ENCODE measurements at regions not wholly inside any gene's neighbourhood (a gene's known extent, or its start where the extent isn't known, plus 50 kb on each side); places are given as distances from the start of the nearest gene placed in this dataset.

DNA sequence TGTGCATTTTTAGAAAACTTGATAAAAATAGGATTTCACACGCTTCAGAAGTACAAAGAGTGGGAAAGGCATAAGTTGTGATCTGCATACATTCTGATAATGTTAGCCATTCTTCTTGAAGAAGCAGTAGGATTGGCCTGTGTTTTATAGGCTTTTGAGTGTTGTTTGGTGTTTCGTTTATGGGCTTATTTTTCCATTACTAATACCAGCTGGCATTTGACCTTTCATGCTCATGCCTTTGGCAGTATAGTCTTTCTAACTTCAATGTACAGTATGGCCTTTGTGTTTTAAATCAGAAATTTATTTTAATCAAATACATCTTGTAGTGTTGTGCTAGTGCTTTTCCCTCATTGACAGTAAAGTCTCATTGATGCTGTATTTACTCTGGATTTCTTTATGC, 51.5 kb upstream of the SLC4A4 start:
- Histone ChIP-seq H3K36me3 (ENCODE audit: control insufficient read depth in 2 of 2, extremely low read depth in 1 of 2, insufficient read depth in 2 of 2, low read length in 2 of 2) (no peaks in the 10 kb centered on the region), H3K9me1 (replicated peaks; ENCODE audit: control insufficient read depth, extremely low read depth, insufficient read depth, low read length) (no peaks in the 10 kb centered on the region), H2AFZ (ENCODE audit: low read depth, low read length) (no peak overlapping the region), H3K79me2 (ENCODE audit: control insufficient read depth, insufficient read depth, low read length) (no peaks in the 10 kb centered on the region), H3K27ac (ENCODE audit: insufficient read depth, low read depth, low read length) (no peak overlapping the region), H3K4me3 (replicated peaks in 1 of 3; ENCODE audit: insufficient read depth in 1 of 3, low read depth in 1 of 3, low read length in 3 of 3) (no peak overlapping the region), H3K27me3 (ENCODE audit: control insufficient read depth in 2 of 2, insufficient read depth in 2 of 2, low read length in 2 of 2) (no peaks in the 10 kb centered on the region), H4K20me1 (replicated peaks; ENCODE audit: control insufficient read depth, extremely low read depth, insufficient read depth, low read length) (no peaks in the 10 kb centered on the region), H3K9ac (replicated peaks; ENCODE audit: extremely low read depth, insufficient read depth, low read length) (no peak overlapping the region), H3K4me1 (ENCODE audit: control insufficient read depth, extremely low read depth, insufficient read depth, low read length) (no peaks in the 10 kb centered on the region), H3K9me3 (replicated peaks; ENCODE audit: control insufficient read depth, insufficient read depth, low read length) (no peaks in the 10 kb centered on the region), H3K4me2 (ENCODE audit: insufficient read depth, low read length) (no peak overlapping the region)
- FAIRE-seq = no peak
- intact Hi-C loops (cut with micrococcal nuclease) = no loop called here
- no TSS peak for BruUV-seq (replicated peaks)
- ChIA-PET POLR2A (no interaction called here), CTCF (no interaction called here)
- TF ChIP-seq GATA2 (IDR thresholded peaks at IDR 0.05; ENCODE audit: insufficient read depth, insufficient read length, low read depth, low read length) (no peak), MAX (IDR thresholded peaks at IDR 0.05; ENCODE audit: insufficient read depth, insufficient read length) (no peak), FOS (IDR thresholded peaks at IDR 0.05; ENCODE audit: borderline replicate concordance, insufficient read depth, low read length) (no peak), EZH2 (IDR thresholded peaks at IDR 0.05; ENCODE audit: borderline replicate concordance, low read depth, low read length, severe bottlenecking) (no peak), POLR2A (IDR thresholded peaks at IDR 0.05; ENCODE audit: low read depth, low read length) (no peak), POLR2AphosphoS5 (IDR thresholded peaks at IDR 0.05; ENCODE audit: insufficient read depth, low read depth, low read length) (no peak), JUN (IDR thresholded peaks at IDR 0.05; ENCODE audit: borderline replicate concordance, insufficient read depth, insufficient read length, low read depth) (no peak), MYC (IDR thresholded peaks at IDR 0.05; ENCODE audit: low read depth, low read length) (no peak)
- TF ChIP-seq, protein P1, sequence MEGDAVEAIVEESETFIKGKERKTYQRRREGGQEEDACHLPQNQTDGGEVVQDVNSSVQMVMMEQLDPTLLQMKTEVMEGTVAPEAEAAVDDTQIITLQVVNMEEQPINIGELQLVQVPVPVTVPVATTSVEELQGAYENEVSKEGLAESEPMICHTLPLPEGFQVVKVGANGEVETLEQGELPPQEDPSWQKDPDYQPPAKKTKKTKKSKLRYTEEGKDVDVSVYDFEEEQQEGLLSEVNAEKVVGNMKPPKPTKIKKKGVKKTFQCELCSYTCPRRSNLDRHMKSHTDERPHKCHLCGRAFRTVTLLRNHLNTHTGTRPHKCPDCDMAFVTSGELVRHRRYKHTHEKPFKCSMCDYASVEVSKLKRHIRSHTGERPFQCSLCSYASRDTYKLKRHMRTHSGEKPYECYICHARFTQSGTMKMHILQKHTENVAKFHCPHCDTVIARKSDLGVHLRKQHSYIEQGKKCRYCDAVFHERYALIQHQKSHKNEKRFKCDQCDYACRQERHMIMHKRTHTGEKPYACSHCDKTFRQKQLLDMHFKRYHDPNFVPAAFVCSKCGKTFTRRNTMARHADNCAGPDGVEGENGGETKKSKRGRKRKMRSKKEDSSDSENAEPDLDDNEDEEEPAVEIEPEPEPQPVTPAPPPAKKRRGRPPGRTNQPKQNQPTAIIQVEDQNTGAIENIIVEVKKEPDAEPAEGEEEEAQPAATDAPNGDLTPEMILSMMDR (IDR thresholded peaks at IDR 0.05; ENCODE audit: extremely low read depth in 1 of 2, insufficient read depth in 1 of 2, low read depth in 1 of 2, low read length in 2 of 2) = no peak
- dilution Hi-C loops (cut with MboI; ENCODE audit: extremely low pct_ligation_motif_present, low sequenced_read_pairs) = no loop called here
- no peak for DNase-seq (ENCODE audit: low read depth, low spot score)

Measured in endothelial cell of umbilical vein (primary cell).